Esophagus squamous epithelium (tissue), 5 donors: ENCODE measurements at regions not wholly inside any gene's neighbourhood (a gene's known extent, or its start where the extent isn't known, plus 50 kb on each side); places are given as distances from the start of the nearest gene placed in this dataset.

Experiments
- DNase-seq: peaks from one replicate; lab custom pipeline; 2025; lab: John Stamatoyannopoulos, UW
- H3K27ac ChIP-seq, 4 donors: fragments of 200-600 bp; sonication (generic); one replicate each; pipeline ENCODE4 v1.5.1; 2016 to 2019; ENCODE audit warnings: mild to moderate bottlenecking in 1 of 4
- H3K27me3 ChIP-seq, 4 donors: fragments of 200-600 bp; sonication (generic); 1 replicate in 3 of 4; 2 replicates in 1 of 4; pipeline versions ENCODE4 v1.5.1 to v1.6.0; 2017 to 2021; ENCODE audit warnings: antibody characterized with exemption in 1 of 4
- H3K36me3 ChIP-seq, 3 donors: fragments of 200-600 bp; sonication (generic); one replicate each; pipeline ENCODE4 v1.5.1; 2016 to 2019
- H3K4me1 ChIP-seq, 3 donors: fragments of 200-600 bp; sonication (generic); one replicate each; pipeline ENCODE4 v1.5.1; 2017 to 2019
- H3K4me3 ChIP-seq, 4 donors: fragments of 200-600 bp; sonication (generic); 1 replicate in 3 of 4; 2 replicates in 1 of 4; pipeline ENCODE4 v1.5.1; 2016 to 2019; ENCODE audit warnings: mild to moderate bottlenecking in 2 of 4, moderate library complexity in 1 of 4
- H3K9me3 ChIP-seq, 3 donors: fragments of 200-600 bp; sonication (generic); one replicate each; pipeline ENCODE4 v1.5.1; 2016 to 2019
- POLR2A ChIP-seq, 4 donors: fragments of 450-650 bp; IDR thresholded peaks; one replicate each; pipeline ENCODE4 v1.6.1; 2017; ENCODE audit warnings: antibody characterized with exemption in 4 of 4, mild to moderate bottlenecking in 4 of 4, moderate library complexity in 3 of 4
- WGBS, 2 donors: methylation state at CpG; one replicate each; pipeline ENCODE4 v1.1.5; 2018; 5-methylcytosine and 5-hydroxymethylcytosine counted together
- intact Hi-C: fragments of 100-400 bp; cut with DNase I; formaldehyde crosslinking; loops from one replicate; pipeline ENCODE4 v1.15.0; 2022
- TF ChIP-seq, protein P1 (sequence below), 6 experiments: fragments of 450-650 bp in 4 of 6; fragments of 200-600 bp in 2 of 6; sonication (generic) in 2 of 6; IDR thresholded peaks; one replicate each; pipeline ENCODE4 v1.5.1; 2016 to 2019; ENCODE audit warnings: antibody characterized with exemption in 6 of 6, mild to moderate bottlenecking in 4 of 6, moderate library complexity in 4 of 6
- donor health status: DM: yes; HTN: yes; CAD: no.

DNA sequence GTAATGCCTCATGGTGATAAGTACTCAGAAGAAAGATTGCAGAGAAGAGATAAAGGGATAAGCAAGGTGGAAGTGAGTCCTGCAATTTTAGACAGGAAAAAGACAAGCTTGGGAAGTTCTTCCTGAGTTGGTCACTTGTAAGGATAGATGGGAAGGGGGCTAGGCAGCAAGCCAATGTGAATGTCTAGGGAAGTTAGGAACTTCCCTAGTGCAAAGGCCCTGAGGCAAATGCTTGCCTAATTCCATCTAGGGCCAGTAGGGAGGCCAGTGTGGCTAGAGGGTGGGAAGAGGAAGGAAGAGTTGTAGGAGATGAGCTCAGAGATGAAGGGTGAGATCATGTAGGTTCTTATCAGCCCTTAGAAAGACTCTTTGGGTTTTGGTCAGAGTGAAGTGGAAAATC lies 206.6 kb downstream of the MAT2B start:
- intact Hi-C loops, result no loop called here
- Histone ChIP-seq H3K27me3 (no peaks in the 10 kb centered on the region), H3K4me3 (no peak overlapping the region), H3K4me1 (no peaks in the 10 kb centered on the region), H3K36me3 (no peaks in the 10 kb centered on the region), H3K9me3 (no peaks in the 10 kb centered on the region), H3K27ac (no peak overlapping the region)
- no peak for DNase-seq
- TF ChIP-seq POLR2A (IDR thresholded peaks at IDR 0.05), result no peak
- TF ChIP-seq, protein P1, sequence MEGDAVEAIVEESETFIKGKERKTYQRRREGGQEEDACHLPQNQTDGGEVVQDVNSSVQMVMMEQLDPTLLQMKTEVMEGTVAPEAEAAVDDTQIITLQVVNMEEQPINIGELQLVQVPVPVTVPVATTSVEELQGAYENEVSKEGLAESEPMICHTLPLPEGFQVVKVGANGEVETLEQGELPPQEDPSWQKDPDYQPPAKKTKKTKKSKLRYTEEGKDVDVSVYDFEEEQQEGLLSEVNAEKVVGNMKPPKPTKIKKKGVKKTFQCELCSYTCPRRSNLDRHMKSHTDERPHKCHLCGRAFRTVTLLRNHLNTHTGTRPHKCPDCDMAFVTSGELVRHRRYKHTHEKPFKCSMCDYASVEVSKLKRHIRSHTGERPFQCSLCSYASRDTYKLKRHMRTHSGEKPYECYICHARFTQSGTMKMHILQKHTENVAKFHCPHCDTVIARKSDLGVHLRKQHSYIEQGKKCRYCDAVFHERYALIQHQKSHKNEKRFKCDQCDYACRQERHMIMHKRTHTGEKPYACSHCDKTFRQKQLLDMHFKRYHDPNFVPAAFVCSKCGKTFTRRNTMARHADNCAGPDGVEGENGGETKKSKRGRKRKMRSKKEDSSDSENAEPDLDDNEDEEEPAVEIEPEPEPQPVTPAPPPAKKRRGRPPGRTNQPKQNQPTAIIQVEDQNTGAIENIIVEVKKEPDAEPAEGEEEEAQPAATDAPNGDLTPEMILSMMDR (IDR thresholded peaks at IDR 0.05), result no peak

DNA sequence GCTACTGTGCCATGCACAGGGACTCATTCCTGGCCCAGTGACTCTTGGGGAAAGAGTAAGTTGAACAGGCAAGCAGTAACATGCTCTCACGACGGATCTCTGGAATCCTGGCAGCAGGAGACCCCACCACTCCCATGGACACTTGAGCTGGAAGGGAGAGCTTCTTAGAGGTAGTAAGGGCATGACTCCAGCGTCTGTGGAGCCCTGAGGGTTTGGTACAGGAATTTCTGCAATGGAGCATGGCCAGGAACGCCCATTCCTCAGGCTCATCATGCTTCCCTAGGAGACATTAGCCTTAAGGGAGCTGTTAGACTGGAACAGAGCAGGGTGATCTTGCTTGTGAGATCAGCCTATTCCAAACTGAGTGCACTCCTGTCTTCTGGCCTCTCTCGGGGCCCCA lies 212.9 kb downstream of the MAT2B start:
- H3K9me3 ChIP-seq, result no peaks in the 10 kb centered on the region
- H3K36me3 ChIP-seq, result no peaks in the 10 kb centered on the region
- H3K4me3 ChIP-seq, result no peak overlapping the region
- no peaks in the 10 kb centered on the region for H3K27me3 ChIP-seq
- no peaks in the 10 kb centered on the region for H3K4me1 ChIP-seq
- no peak for DNase-seq
- TF ChIP-seq, protein P1 (IDR thresholded peaks at IDR 0.05), result no peak
- no peak for TF ChIP-seq POLR2A (IDR thresholded peaks at IDR 0.05)
- intact Hi-C loops, result no loop called here
- no peak overlapping the region for H3K27ac ChIP-seq
- WGBS, 2 donors, result 22 to 27% methylated on average over 3 to 4 of the region's 5 CpGs

DNA sequence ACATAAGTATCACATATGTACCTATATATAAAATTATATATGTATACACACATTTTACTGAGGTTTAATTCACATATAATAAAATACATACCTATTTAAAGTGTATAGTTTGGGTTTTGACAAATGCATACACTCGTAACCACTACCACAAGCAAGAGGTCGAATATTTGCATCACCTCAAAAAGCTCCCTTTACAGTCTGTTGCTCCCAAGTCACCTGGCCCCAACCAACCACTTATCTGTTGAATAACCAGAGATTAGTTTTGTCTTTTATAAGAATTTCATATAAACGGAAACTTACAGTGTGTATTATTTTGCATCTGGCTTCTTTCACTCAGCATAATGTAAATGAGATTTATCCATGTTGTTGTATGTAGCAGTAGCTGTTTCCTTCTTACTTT lies 218.9 kb downstream of the MAT2B start:
- no peaks in the 10 kb centered on the region for H3K4me1 ChIP-seq
- DNase-seq, result no peak
- H3K4me3 ChIP-seq, result no peak overlapping the region
- no peaks in the 10 kb centered on the region for H3K27me3 ChIP-seq
- TF ChIP-seq, protein P1 (IDR thresholded peaks at IDR 0.05), result no peak
- no peak for TF ChIP-seq POLR2A (IDR thresholded peaks at IDR 0.05)
- H3K27ac ChIP-seq, result no peak overlapping the region
- no peaks in the 10 kb centered on the region for H3K36me3 ChIP-seq
- intact Hi-C loops, result no loop called here
- H3K9me3 ChIP-seq, result no peaks in the 10 kb centered on the region
- WGBS, 2 donors, result 57 to 68% methylated on average over 3 of the region's 3 CpGs

DNA sequence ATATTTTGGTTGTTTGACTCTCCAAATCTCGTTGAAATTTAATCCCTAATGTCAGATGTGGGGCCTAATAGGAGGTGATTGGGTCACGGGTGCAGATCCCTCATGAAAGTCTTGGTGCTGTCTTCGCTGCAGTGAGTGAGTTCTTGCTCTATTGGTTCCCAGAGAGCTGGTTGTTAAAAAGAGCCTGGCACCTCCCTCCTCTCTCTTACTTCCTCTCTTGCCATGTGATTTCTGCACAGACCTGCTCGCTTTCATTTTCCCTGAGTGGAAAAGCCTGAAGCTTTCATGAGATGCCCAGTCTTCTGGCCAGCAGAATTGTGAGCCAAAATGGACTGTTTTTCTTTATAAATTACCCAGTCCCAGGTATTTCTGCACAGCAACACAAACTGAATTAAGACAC lies 221.6 kb downstream of the MAT2B start:
- H3K27ac ChIP-seq, result no peak overlapping the region
- no peak for DNase-seq
- WGBS, 2 donors, result 65 to 69% methylated on average over 4 of the region's 4 CpGs
- H3K36me3 ChIP-seq, result no peaks in the 10 kb centered on the region
- no peaks in the 10 kb centered on the region for H3K27me3 ChIP-seq
- no peaks in the 10 kb centered on the region for H3K9me3 ChIP-seq
- no peaks in the 10 kb centered on the region for H3K4me1 ChIP-seq
- TF ChIP-seq, protein P1 (IDR thresholded peaks at IDR 0.05), result no peak
- TF ChIP-seq POLR2A (IDR thresholded peaks at IDR 0.05), result no peak
- H3K4me3 ChIP-seq, result no peak overlapping the region
- intact Hi-C loops, result no loop called here

DNA sequence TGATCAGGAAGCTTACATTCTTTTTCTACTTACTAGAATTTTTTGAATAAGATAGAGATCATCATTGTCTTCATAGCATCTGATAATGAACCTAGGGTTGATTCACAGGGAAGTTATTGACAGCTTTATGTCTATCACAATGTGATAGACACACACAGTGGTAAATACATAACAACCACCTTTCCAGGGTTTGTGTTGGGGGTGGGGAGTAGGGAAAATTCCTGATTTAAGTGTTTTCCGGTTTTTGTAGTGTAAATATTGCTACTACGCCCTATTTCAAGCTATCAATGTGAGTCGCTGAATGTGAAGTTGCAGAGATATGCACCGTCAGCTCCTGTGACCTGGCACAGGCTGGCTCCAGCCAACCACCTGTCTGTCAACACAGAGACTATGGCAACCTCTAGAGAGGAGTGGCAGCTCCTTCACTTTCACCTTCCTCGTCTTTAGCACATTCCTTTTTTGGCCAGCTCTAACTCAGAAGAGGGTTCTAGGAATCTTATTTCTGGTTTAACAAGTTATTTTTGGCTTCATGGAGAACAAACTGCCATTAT lies 224.9 kb downstream of the MAT2B start:
- no peak for DNase-seq
- WGBS, 2 donors, result 22 to 52% methylated on average over 5 of the region's 5 CpGs

More for the DNA sequence above, 224.9 kb downstream of the MAT2B start:
- H3K27me3 ChIP-seq, result no peaks in the 10 kb centered on the region
- H3K9me3 ChIP-seq, result no peaks in the 10 kb centered on the region
- H3K4me1 ChIP-seq, result no peaks in the 10 kb centered on the region
- H3K4me3 ChIP-seq, result no peak overlapping the region
- H3K27ac ChIP-seq, result no peak overlapping the region
- intact Hi-C loops, result no loop called here
- no peaks in the 10 kb centered on the region for H3K36me3 ChIP-seq
- TF ChIP-seq POLR2A (IDR thresholded peaks at IDR 0.05), result no peak
- TF ChIP-seq, protein P1 (IDR thresholded peaks at IDR 0.05), result no peak
